ENCODE measurements at regions not wholly inside any gene's neighbourhood (a gene's known extent, or its start where the extent isn't known, plus 50 kb on each side); places are given as distances from the start of the nearest gene placed in this dataset.

DNA sequence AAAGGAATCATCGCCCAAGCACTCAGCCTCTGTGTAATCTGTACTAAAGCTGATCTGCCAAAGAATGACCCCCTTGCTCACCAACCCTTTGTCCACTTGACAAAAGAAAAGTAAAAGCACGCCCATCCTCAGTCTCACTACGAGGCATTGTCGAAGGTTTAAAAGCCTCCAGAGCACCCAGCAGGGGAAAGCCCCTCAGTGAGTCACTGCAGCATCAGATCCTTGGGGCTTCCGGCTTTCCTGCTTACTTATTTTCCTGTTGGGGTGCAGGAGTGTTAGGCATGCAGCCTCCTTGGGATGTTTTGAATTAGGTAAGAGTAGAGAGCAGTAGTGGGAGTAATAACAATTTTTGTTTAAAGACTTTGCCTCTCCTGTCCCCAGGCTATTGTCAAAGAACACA is 216.1 kb downstream of the MTHFS start:
- TF ChIP-seq, protein P1, sequence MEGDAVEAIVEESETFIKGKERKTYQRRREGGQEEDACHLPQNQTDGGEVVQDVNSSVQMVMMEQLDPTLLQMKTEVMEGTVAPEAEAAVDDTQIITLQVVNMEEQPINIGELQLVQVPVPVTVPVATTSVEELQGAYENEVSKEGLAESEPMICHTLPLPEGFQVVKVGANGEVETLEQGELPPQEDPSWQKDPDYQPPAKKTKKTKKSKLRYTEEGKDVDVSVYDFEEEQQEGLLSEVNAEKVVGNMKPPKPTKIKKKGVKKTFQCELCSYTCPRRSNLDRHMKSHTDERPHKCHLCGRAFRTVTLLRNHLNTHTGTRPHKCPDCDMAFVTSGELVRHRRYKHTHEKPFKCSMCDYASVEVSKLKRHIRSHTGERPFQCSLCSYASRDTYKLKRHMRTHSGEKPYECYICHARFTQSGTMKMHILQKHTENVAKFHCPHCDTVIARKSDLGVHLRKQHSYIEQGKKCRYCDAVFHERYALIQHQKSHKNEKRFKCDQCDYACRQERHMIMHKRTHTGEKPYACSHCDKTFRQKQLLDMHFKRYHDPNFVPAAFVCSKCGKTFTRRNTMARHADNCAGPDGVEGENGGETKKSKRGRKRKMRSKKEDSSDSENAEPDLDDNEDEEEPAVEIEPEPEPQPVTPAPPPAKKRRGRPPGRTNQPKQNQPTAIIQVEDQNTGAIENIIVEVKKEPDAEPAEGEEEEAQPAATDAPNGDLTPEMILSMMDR (IDR thresholded peaks at IDR 0.05; ENCODE audit: extremely low read depth in 1 of 2, insufficient read depth in 1 of 2, low read depth in 1 of 2, low read length in 2 of 2) = no peak
- no peak for TF ChIP-seq EZH2 (IDR thresholded peaks at IDR 0.05; ENCODE audit: borderline replicate concordance, low read depth, low read length, severe bottlenecking)
- no peak for TF ChIP-seq MYC (IDR thresholded peaks at IDR 0.05; ENCODE audit: low read depth, low read length)
- TF ChIP-seq POLR2A (IDR thresholded peaks at IDR 0.05; ENCODE audit: low read depth, low read length) = no peak
- TF ChIP-seq JUN (IDR thresholded peaks at IDR 0.05; ENCODE audit: borderline replicate concordance, insufficient read depth, insufficient read length, low read depth) = no peak
- no peak for TF ChIP-seq POLR2AphosphoS5 (IDR thresholded peaks at IDR 0.05; ENCODE audit: insufficient read depth, low read depth, low read length)

All from endothelial cell of umbilical vein (primary cell).